ENCODE measurements at regions not wholly inside any gene's neighbourhood (a gene's known extent, or its start where the extent isn't known, plus 50 kb on each side); places are given as distances from the start of the nearest gene placed in this dataset.
"Not testable (repeated sequence)": the region's sequence is repeated elsewhere in the genome, so short reads cannot be mapped to it uniquely, and the experiment has no call there.

DNA sequence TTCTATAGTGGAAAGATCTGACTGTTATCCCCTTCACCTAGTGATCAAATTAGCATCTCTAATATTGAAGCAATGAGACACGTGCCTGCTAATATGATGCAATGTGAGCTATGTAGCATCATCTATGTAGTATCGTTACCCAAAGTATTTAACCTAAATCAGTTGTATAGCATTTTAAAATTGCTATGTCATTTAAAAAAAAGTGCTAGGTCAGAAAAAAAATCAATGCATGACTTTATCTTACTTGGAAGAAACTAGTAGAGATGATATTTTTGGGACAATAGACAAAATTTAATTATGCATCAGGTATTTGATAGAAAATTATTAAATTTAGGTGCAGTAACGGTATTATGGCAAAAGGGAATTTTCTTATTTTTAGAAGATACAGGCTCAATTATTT is 157.3 kb downstream of the CCDC71L start:
- TF ChIP-seq, protein P1, sequence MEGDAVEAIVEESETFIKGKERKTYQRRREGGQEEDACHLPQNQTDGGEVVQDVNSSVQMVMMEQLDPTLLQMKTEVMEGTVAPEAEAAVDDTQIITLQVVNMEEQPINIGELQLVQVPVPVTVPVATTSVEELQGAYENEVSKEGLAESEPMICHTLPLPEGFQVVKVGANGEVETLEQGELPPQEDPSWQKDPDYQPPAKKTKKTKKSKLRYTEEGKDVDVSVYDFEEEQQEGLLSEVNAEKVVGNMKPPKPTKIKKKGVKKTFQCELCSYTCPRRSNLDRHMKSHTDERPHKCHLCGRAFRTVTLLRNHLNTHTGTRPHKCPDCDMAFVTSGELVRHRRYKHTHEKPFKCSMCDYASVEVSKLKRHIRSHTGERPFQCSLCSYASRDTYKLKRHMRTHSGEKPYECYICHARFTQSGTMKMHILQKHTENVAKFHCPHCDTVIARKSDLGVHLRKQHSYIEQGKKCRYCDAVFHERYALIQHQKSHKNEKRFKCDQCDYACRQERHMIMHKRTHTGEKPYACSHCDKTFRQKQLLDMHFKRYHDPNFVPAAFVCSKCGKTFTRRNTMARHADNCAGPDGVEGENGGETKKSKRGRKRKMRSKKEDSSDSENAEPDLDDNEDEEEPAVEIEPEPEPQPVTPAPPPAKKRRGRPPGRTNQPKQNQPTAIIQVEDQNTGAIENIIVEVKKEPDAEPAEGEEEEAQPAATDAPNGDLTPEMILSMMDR (IDR thresholded peaks at IDR 0.05; ENCODE audit: insufficient read depth, low read depth, low read length), result no peak
- DNase-seq (ENCODE audit: low read depth), result no peak
- Histone ChIP-seq H3K36me3 (ENCODE audit: control insufficient read depth, insufficient read depth, low read length) (no peaks in the 10 kb centered on the region), H3K27me3 (ENCODE audit: control insufficient read depth, insufficient read depth, low read length) (no peaks in the 10 kb centered on the region), H3K4me3 (ENCODE audit: low read depth, low read length) (no peak overlapping the region)
- ChIA-PET CTCF (no interaction called here), POLR2A (no interaction called here)

DNA sequence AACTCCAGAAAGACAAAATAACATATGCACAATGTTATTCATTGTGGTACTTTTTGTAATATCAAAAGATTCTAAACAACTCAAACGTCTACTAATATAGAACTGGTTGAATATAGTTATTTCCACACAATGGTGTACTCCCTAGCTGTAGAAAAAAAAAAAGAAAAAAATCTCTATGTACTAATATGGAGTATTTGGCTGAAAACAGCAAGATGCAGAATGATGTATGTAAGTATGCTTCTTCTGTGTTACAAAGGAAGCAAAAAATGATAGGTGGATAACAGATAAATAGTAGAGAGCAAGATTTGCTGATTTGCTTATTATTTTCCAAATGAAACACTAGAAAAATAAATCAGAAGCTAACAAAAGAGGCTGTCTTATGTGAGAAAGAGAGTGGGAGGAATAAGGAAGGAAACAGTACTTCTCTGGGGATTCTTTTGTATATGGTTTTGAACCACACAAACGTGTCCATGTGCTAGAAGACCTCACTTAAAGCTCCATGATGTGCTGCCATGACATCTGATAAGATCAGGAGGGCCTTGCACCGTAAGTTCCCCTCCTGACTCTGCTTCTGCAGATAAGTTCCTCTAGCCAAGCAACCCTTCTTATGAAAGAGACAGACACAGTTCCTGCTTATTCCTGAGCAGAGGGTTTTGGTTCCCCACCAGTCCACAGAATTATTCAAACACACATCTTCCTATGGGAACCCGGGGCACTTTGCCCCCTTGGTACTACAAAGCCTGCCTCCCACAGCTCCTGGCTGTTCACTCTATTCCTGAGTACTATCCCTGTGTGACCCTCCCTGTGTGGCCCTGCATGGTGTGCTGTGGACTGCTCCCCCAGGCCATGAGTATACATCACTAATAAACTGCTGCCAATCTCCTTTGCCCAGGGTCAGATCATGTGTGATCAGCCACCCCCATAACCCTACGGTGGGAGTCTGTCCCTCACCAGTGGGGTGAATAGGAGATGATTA is 159.1 kb downstream of the CCDC71L start:
- Histone ChIP-seq H3K36me3 (ENCODE audit: control insufficient read depth, insufficient read depth, low read length) (no peaks in the 10 kb centered on the region), H3K4me3 (ENCODE audit: low read depth, low read length) (no peak overlapping the region), H3K27me3 (ENCODE audit: control insufficient read depth, insufficient read depth, low read length) (no peaks in the 10 kb centered on the region)
- no peak for DNase-seq (ENCODE audit: low read depth)
- TF ChIP-seq, protein P1 (IDR thresholded peaks at IDR 0.05; ENCODE audit: insufficient read depth, low read depth, low read length), result no peak
- ChIA-PET POLR2A (no interaction called here), CTCF (no interaction called here)

DNA sequence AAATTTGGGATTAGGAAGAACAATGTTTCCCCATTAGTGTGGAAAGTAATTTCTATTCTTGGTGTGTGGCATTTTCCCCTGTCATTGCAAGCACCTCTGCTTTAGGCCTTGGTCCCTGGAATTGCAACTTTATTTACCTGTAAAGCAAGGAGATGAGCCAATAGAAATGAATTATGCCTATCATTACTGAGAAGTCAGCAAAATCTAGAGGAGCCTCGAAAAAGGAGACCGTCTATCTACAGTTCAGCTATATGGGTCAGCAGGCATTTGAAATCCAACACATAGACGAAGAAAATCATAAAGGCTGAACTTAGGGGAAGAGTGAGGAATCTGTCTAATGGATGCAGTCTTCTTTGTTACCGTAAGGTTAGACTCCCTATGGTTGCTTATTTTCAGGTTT is 161.1 kb downstream of the CCDC71L start:
- no peak for DNase-seq (ENCODE audit: low read depth)
- no peaks in the 10 kb centered on the region for H3K36me3 ChIP-seq (ENCODE audit: control insufficient read depth, insufficient read depth, low read length)
- ChIA-PET POLR2A (no interaction called here), CTCF (no interaction called here)
- TF ChIP-seq, protein P1 (IDR thresholded peaks at IDR 0.05; ENCODE audit: insufficient read depth, low read depth, low read length), result no peak
- no peak overlapping the region for H3K4me3 ChIP-seq (ENCODE audit: low read depth, low read length)
- H3K27me3 ChIP-seq (ENCODE audit: control insufficient read depth, insufficient read depth, low read length), result no peaks in the 10 kb centered on the region

DNA sequence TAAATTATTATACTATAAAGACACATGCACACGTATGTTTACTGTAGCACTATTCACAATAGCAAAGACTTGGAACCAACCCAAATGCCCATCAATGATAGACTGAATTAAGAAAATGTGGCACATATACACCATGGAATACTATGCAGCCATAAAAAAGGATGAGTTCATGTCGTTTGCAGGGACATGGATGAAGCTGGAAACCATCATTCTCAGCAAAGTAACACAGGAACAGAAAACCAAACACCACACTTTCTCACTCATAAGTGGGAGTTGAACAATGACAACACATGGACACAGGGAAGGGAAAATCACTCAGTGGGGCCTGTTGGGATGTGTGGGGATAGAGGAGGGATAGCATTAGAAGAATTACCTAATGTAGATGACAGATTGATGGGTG is 163.0 kb downstream of the CCDC71L start:
- H3K36me3 ChIP-seq (ENCODE audit: control insufficient read depth, insufficient read depth, low read length); CTCF ChIA-PET; POLR2A ChIA-PET; H3K4me3 ChIP-seq (ENCODE audit: low read depth, low read length); H3K27me3 ChIP-seq (ENCODE audit: control insufficient read depth, insufficient read depth, low read length); DNase-seq (ENCODE audit: low read depth): not testable (repeated sequence)

DNA sequence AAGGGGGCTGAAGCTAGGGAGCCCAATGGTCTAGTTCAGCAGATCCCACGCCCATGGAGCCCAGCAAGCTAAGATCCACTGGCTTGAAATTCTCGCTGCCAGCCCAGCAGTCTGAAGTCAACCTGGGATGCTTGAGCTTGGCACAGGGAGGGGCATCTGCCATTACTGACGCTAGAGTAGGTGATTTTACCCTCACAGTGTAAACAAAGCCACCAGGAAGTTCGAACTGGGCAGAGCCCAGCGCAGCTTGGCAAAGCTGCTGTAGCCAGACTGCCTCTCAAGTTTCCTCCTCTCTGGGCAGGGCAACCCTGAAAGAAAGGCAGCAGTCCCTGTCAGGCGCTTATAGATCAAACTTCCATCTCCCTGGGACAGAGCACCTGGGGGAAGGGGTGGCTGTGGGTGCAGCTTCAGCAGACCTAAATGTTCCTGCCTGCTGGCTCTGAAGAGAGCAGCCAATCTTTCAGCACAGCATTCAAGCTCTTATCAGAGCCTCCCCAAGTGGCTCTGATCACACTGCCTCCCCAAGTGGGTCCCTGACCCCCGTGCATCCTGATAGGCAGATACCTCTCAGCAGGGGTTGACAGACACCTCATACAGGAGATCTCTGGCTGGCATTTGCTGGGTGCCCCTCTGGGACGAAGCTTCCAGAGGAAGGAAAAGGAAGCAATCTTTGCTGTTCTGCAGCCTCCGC is 167.8 kb downstream of the CCDC71L start:
- TF ChIP-seq, protein P1 (IDR thresholded peaks at IDR 0.05; ENCODE audit: insufficient read depth, low read depth, low read length), result no peak
- CTCF ChIA-PET, result interaction anchor here (0.7 to 1.8 kb wide), 2 partner anchors 119 to 317 kb away, joined by 3 to 5 read pairs; no protein-coding TSS in a partner anchor

More for the DNA sequence above, 167.8 kb downstream of the CCDC71L start:
- DNase-seq (ENCODE audit: low read depth), result no peak
- no peaks in the 10 kb centered on the region for H3K36me3 ChIP-seq (ENCODE audit: control insufficient read depth, insufficient read depth, low read length)
- H3K27me3 ChIP-seq (ENCODE audit: control insufficient read depth, insufficient read depth, low read length), result no peaks in the 10 kb centered on the region
- H3K4me3 ChIP-seq (ENCODE audit: low read depth, low read length), result no peak overlapping the region
- POLR2A ChIA-PET, result no interaction called here
